ENCODE measurements at regions not wholly inside any gene's neighbourhood (a gene's known extent, or its start where the extent isn't known, plus 50 kb on each side); places are given as distances from the start of the nearest gene placed in this dataset.

- TF ChIP-seq BCL11A (tag by site-specific recombination; IDR thresholded peaks at IDR 0.05; ENCODE audit: low read depth) = no peak
- TF ChIP-seq MYNN (tag by site-specific recombination; IDR thresholded peaks at IDR 0.05; ENCODE audit: borderline replicate concordance) = no peak
- no peak for TF ChIP-seq ZNF132 (tag by site-specific recombination; IDR thresholded peaks at IDR 0.05; ENCODE audit: borderline replicate concordance)
- no peak for TF ChIP-seq ZNF133 (tag by site-specific recombination; IDR thresholded peaks at IDR 0.05)
- TF ChIP-seq ZNF146 (tag by site-specific recombination; IDR thresholded peaks at IDR 0.05) = no peak
- TF ChIP-seq, protein P1, sequence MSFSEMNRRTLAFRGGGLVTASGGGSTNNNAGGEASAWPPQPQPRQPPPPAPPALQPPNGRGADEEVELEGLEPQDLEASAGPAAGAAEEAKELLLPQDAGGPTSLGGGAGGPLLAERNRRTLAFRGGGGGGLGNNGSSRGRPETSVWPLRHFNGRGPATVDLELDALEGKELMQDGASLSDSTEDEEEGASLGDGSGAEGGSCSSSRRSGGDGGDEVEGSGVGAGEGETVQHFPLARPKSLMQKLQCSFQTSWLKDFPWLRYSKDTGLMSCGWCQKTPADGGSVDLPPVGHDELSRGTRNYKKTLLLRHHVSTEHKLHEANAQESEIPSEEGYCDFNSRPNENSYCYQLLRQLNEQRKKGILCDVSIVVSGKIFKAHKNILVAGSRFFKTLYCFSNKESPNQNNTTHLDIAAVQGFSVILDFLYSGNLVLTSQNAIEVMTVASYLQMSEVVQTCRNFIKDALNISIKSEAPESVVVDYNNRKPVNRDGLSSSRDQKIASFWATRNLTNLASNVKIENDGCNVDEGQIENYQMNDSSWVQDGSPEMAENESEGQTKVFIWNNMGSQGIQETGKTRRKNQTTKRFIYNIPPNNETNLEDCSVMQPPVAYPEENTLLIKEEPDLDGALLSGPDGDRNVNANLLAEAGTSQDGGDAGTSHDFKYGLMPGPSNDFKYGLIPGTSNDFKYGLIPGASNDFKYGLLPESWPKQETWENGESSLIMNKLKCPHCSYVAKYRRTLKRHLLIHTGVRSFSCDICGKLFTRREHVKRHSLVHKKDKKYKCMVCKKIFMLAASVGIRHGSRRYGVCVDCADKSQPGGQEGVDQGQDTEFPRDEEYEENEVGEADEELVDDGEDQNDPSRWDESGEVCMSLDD (tag by site-specific recombination; IDR thresholded peaks at IDR 0.05) = no peak
Measured at GRCh38 chr13:44230736-44231135, 142.9 kb upstream of the SERP2 start (continued).

DNA sequence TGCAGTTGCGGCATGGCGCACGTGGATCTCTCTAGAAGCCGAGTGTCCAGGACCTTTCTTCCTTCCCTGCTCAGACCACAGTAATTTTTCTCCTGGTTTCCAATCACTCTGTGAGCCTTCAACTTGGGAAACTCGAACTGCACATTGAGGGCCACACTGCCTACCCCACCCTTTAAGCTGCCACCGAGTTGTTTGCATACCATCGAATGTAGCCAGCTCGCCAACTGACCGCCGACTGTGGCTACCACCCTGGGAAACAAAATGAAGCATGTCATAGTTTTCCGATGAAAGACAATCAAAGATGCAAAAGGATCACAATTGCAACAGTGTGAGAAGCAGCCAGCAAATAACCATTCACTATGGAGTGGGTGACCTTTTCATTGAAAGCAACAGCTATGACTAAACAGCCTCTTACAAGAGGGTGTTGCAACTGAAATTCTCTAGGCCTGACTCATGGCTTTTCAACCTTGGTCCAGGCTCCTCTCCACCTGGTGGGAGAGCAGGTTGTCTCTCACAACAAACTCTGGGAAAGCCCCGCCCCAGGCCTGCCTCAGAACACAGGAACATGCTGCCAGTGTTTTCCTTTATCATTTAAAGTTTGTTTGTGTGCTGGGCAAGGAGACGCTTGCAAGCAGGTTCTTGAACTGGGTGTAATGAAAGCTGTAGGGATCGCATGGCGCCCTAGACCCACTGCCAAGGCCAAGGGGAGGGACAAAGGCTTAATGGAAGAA lies 141.7 kb upstream of the SERP2 start:
- H3K9me3 ChIP-seq (ENCODE audit: control insufficient read depth, insufficient read depth, low read depth, low read length) = no peaks in the 10 kb centered on the region
- H3K4me3 ChIP-seq (ENCODE audit: low read depth, low read length) = no peak overlapping the region
- no peak overlapping the region for H3K27ac ChIP-seq (ENCODE audit: extremely low read depth, low read depth, low read length)
- no peaks in the 10 kb centered on the region for H3K4me1 ChIP-seq (ENCODE audit: control insufficient read depth, insufficient read depth, low read length)
- H3K36me3 ChIP-seq (ENCODE audit: control insufficient read depth in 2 of 2, insufficient read depth in 1 of 2, low read length in 2 of 2) = no peaks in the 10 kb centered on the region
- POLR2A ChIA-PET = interaction anchor here (1.3 kb wide), 1 partner anchor 203 kb away, joined by 4 read pairs; no protein-coding TSS in a partner anchor
- CTCF ChIA-PET = interaction anchor here (0.6 to 2.7 kb wide), 2 partner anchors 11 to 664 kb away, joined by 4 to 7 read pairs; no protein-coding TSS in a partner anchor
- TF ChIP-seq, protein P2, sequence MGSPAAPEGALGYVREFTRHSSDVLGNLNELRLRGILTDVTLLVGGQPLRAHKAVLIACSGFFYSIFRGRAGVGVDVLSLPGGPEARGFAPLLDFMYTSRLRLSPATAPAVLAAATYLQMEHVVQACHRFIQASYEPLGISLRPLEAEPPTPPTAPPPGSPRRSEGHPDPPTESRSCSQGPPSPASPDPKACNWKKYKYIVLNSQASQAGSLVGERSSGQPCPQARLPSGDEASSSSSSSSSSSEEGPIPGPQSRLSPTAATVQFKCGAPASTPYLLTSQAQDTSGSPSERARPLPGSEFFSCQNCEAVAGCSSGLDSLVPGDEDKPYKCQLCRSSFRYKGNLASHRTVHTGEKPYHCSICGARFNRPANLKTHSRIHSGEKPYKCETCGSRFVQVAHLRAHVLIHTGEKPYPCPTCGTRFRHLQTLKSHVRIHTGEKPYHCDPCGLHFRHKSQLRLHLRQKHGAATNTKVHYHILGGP (tag by site-specific recombination; IDR thresholded peaks at IDR 0.05) = 0 out of 2 replicates have a peak, but pooled peaks have one; percentile 22
- peak; percentile 93 for TF ChIP-seq PRDM1 (tag by site-specific recombination; IDR thresholded peaks at IDR 0.05)
- TF ChIP-seq SCRT2 (tag by site-specific recombination; IDR thresholded peaks at IDR 0.05) = peak; percentile 90
- TF ChIP-seq SP7 (tag by site-specific recombination; IDR thresholded peaks at IDR 0.05) = peak; percentile 40; the same call in 1 of the 2 replicates
- TF ChIP-seq TRIM28 (IDR thresholded peaks at IDR 0.05; ENCODE audit: borderline replicate concordance, low read length) = no peak

DNA sequence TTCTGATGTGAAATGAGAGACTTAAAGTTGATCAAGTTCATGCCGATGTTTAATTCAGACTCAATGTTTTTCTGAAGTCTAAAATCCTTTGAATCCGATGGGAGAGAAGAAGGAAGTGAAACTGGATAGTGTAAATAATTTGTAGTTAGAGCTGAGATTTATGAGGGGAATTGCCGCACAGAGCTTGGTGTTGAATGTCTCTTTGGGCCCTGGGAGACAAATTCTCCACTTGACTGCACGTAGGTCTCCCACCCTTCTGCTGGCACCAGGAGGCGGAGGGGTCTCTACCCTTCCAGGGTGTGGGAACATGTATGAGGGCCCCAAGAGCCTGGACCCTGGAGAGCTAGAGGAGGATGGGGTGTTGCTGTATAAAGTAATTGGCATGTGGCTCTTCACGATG lies 140.8 kb upstream of the SERP2 start:
- TF ChIP-seq ZNF837 (tag by site-specific recombination; IDR thresholded peaks at IDR 0.05) = no peak
- no peak overlapping the region for H3K27ac ChIP-seq (ENCODE audit: extremely low read depth, low read depth, low read length)
- no peak overlapping the region for H3K4me3 ChIP-seq (ENCODE audit: low read depth, low read length)
- ChIA-PET POLR2A (interaction anchor here (1.3 kb wide), 1 partner anchor 202 kb away, joined by 4 read pairs; no protein-coding TSS in a partner anchor), CTCF (interaction anchor here (2.7 kb wide), 1 partner anchor 10 kb away, joined by 7 read pairs; no protein-coding TSS in a partner anchor)
- no peaks in the 10 kb centered on the region for H3K36me3 ChIP-seq (ENCODE audit: control insufficient read depth in 2 of 2, insufficient read depth in 1 of 2, low read length in 2 of 2)
- no peaks in the 10 kb centered on the region for H3K9me3 ChIP-seq (ENCODE audit: control insufficient read depth, insufficient read depth, low read depth, low read length)
- H3K4me1 ChIP-seq (ENCODE audit: control insufficient read depth, insufficient read depth, low read length) = no peaks in the 10 kb centered on the region

DNA sequence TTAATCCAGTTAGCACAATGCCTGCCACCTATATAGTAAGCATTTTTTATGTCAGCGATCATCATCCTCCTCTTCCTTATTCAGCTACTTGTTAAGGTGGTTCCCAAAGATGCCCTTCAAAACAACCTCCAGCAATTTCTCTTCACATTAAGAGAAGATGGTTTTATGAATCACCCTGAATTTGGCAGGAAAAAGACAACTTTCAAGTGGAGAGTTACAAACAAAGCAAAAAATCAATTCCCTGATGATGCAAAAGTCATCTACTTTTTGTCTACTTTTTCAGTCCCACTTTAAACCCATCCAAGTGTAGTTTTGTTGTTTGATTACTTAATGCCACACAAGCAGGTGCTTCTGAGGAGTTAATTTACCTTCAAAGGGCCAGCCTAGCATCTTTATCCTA lies 139.1 kb upstream of the SERP2 start:
- POLR2A ChIA-PET = interaction anchor here (1.2 kb wide), 1 partner anchor 202 kb away, joined by 3 read pairs; no protein-coding TSS in a partner anchor
- CTCF ChIA-PET = interaction anchor here (0.7 to 2.7 kb wide), 2 partner anchors 8 to 117 kb away, joined by 3 to 7 read pairs; no protein-coding TSS in a partner anchor
- Histone ChIP-seq H3K36me3 (ENCODE audit: control insufficient read depth in 2 of 2, insufficient read depth in 1 of 2, low read length in 2 of 2) (no peaks in the 10 kb centered on the region), H3K9me3 (ENCODE audit: control insufficient read depth, insufficient read depth, low read depth, low read length) (no peaks in the 10 kb centered on the region), H3K27ac (ENCODE audit: extremely low read depth, low read depth, low read length) (no peak overlapping the region), H3K4me1 (ENCODE audit: control insufficient read depth, insufficient read depth, low read length) (no peaks in the 10 kb centered on the region), H3K4me3 (ENCODE audit: low read depth, low read length) (no peak overlapping the region)
- no peak for TF ChIP-seq BCL11A (tag by site-specific recombination; IDR thresholded peaks at IDR 0.05; ENCODE audit: low read depth)
- no peak for TF ChIP-seq ZBTB48 (tag by site-specific recombination; IDR thresholded peaks at IDR 0.05)
- no peak for TF ChIP-seq ZNF48 (tag by site-specific recombination; IDR thresholded peaks at IDR 0.05)
- TF ChIP-seq HOXC10 (CRISPR knock-in tag; IDR thresholded peaks at IDR 0.05) = no peak
- TF ChIP-seq ZNF571 (tag by site-specific recombination; IDR thresholded peaks at IDR 0.05) = no peak
- TF ChIP-seq ZNF677 (tag by site-specific recombination; IDR thresholded peaks at IDR 0.05) = no peak
- TF ChIP-seq, protein P3, sequence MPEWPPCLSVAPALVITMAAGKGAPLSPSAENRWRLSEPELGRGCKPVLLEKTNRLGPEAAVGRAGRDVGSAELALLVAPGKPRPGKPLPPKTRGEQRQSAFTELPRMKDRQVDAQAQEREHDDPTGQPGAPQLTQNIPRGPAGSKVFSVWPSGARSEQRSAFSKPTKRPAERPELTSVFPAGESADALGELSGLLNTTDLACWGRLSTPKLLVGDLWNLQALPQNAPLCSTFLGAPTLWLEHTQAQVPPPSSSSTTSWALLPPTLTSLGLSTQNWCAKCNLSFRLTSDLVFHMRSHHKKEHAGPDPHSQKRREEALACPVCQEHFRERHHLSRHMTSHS (tag by site-specific recombination; IDR thresholded peaks at IDR 0.05) = no peak
- TF ChIP-seq, protein P4, sequence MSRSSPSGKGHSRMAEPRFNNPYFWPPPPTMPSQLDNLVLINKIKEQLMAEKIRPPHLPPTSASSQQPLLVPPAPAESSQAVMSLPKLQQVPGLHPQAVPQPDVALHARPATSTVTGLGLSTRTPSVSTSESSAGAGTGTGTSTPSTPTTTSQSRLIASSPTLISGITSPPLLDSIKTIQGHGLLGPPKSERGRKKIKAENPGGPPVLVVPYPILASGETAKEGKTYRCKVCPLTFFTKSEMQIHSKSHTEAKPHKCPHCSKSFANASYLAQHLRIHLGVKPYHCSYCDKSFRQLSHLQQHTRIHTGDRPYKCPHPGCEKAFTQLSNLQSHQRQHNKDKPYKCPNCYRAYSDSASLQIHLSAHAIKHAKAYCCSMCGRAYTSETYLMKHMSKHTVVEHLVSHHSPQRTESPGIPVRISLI (tag by site-specific recombination; IDR thresholded peaks at IDR 0.05) = no peak
- TF ChIP-seq ZNF791 (tag by site-specific recombination; IDR thresholded peaks at IDR 0.05) = no peak
